ENCODE measurements at regions not wholly inside any gene's neighbourhood (a gene's known extent, or its start where the extent isn't known, plus 50 kb on each side); places are given as distances from the start of the nearest gene placed in this dataset.

DNA sequence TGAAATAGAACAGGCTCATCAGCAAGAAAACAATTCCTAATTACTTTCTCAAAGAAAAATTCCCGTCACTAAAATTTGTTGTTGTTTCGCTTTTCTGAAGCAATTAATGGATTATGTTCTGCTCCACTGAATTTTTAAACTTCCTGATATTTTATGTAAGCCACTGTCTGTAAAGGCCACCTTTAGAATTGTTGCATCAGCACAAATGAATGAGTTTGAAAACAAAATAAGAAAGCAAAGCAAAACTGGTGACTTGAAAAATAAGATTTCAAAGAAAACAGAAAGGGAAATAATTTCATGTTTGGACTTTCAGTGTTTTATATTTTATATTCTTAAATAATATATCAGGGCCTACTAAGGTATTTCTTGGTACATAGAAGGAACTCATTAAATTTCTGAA, 636.3 kb upstream of the TYRP1 start:
- TF ChIP-seq, protein P1, sequence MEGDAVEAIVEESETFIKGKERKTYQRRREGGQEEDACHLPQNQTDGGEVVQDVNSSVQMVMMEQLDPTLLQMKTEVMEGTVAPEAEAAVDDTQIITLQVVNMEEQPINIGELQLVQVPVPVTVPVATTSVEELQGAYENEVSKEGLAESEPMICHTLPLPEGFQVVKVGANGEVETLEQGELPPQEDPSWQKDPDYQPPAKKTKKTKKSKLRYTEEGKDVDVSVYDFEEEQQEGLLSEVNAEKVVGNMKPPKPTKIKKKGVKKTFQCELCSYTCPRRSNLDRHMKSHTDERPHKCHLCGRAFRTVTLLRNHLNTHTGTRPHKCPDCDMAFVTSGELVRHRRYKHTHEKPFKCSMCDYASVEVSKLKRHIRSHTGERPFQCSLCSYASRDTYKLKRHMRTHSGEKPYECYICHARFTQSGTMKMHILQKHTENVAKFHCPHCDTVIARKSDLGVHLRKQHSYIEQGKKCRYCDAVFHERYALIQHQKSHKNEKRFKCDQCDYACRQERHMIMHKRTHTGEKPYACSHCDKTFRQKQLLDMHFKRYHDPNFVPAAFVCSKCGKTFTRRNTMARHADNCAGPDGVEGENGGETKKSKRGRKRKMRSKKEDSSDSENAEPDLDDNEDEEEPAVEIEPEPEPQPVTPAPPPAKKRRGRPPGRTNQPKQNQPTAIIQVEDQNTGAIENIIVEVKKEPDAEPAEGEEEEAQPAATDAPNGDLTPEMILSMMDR (IDR thresholded peaks at IDR 0.05; ENCODE audit: insufficient read depth, low read depth, low read length, missing control alignments) = no peak

DNA sequence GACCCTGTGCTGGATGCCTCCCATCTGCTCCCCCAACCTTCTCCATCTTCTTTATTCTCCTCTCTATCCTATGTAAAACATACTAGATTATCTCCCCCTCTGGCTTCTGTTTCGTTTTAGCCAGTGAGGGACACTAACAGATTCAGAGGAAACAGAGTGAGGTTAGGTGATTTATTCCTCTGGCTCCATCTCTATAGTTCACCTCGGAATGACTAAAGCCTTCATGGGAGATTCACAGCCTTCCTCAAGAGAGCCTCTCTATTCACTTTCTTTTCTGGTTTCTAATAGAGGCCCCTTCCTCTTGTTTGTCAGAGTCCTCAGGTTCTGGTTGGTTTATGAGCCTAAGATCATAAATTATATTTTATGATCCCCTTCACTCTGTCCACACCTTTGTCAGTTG, 633.1 kb upstream of the TYRP1 start:
- no peak overlapping the region for H3K4me3 ChIP-seq (ENCODE audit: low read length)
- no peak for DNase-seq (ENCODE audit: low read depth)
- TF ChIP-seq, protein P1 (IDR thresholded peaks at IDR 0.05; ENCODE audit: insufficient read depth, low read depth, low read length, missing control alignments) = no peak

More for the DNA sequence above, 636.3 kb upstream of the TYRP1 start:
- H3K4me3 ChIP-seq (ENCODE audit: low read length) = no peak overlapping the region
- no peak for DNase-seq (ENCODE audit: low read depth)

DNA sequence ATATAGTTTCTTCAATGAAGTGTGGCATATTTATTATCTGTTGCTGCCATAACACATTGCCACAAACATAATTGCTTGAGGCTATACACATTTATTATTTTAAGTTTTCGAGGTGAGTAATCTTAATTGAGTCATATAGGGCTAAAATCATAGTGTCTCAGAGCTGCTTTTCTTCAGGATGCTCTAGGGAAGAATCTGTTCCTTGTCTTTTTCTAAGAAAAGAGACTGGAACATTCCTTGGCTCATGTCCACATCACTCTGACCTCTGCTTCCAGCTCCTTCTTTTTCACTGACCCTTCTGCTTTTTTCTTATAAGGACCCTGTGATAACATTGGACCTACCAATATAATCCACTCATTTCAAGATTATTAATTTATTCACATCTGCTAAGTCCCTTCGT, 632.4 kb upstream of the TYRP1 start:
- TF ChIP-seq, protein P1 (IDR thresholded peaks at IDR 0.05; ENCODE audit: insufficient read depth, low read depth, low read length, missing control alignments) = no peak
- H3K4me3 ChIP-seq (ENCODE audit: low read length) = no peak overlapping the region
- DNase-seq (ENCODE audit: low read depth) = no peak

DNA sequence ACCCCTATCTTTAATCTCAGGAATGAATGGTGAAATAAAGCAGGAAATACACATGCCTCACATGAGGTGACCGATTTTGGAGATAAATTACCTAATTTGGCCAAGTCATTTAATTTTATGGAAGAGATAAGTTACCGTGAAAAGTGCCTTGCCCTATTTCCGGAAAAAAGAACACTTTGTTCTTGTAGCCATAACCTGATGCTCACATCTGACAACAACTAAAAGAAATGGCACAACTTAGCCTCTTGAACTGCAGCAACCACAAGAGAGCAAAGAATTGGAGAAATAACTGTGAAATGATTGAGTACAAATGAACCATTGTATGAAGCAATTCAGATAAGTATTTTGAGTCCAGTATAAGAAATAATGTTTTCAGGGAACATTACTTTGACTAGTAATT, 628.1 kb upstream of the TYRP1 start:
- H3K4me3 ChIP-seq (ENCODE audit: low read length) = no peak overlapping the region
- TF ChIP-seq, protein P1 (IDR thresholded peaks at IDR 0.05; ENCODE audit: insufficient read depth, low read depth, low read length, missing control alignments) = no peak
- DNase-seq (ENCODE audit: low read depth) = no peak

DNA sequence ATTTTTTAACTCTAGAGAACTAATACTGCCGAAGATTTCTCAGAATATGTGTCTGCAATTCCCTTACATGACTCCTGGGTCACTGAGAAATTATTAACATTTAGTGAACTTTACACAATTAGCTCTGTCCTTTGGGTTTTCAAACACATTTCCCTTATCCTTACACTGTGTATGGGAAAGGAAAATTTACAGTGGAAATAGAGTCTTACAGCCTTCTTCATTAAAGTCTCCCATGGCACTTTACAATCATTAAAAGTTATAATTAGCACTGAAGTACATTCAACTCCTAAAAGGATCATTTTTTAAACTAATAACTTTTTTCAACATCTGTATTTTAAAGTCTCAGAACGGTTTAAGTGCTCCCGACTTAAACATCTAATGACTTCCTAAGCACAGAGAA, 627.5 kb upstream of the TYRP1 start:
- DNase-seq (ENCODE audit: low read depth) = no peak
- TF ChIP-seq, protein P1 (IDR thresholded peaks at IDR 0.05; ENCODE audit: insufficient read depth, low read depth, low read length, missing control alignments) = no peak
- no peak overlapping the region for H3K4me3 ChIP-seq (ENCODE audit: low read length)

DNA sequence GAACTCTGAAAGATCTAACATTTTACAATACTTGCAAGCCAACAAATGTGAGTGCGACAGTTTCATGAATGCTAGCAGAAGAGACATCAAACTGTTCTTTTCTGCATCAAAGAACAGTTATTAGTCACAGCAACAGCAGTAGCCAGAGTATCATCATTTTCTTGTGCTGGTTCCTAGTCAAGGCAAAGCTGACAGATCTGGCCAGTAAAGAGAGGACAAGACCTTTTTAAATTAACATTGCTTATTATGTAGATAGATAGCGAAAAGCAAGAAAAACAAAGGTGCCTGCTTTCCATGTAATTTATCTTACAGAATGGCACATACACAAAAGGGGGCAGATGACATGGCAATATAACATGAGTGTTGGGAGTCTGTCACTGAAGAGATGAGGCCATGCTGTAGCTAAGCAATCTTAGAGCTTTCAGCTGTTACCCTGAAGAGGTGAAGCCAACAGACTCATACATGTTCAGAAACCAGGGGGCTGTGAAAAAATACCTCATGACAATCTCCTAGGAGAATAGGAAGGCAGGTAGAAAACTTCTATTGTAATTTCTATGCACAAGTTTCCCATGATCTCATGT, 626.6 kb upstream of the TYRP1 start:
- no peak overlapping the region for H3K4me3 ChIP-seq (ENCODE audit: low read length)
- DNase-seq (ENCODE audit: low read depth) = no peak
- TF ChIP-seq, protein P1 (IDR thresholded peaks at IDR 0.05; ENCODE audit: insufficient read depth, low read depth, low read length, missing control alignments) = no peak

DNA sequence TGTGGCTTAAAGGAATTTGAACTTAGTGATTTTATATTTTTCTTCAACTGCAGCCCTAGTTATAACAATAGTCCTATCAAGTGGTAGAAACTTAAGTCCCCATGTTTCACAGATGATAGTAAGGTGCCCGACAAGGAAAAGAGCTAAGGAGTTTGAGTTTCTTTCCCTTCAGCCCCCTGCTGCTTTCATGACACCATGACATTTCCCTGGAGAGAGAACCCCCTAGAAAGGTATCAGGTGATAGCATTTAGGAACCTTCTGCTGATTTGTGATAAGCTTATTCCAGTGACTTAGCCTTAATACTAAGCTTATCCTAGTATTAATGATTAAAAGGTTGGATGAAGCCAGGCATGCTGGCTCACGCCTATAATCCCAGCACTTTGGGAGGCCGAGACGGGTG, 623.8 kb upstream of the TYRP1 start:
- TF ChIP-seq, protein P1 (IDR thresholded peaks at IDR 0.05; ENCODE audit: insufficient read depth, low read depth, low read length, missing control alignments) = no peak
- no peak overlapping the region for H3K4me3 ChIP-seq (ENCODE audit: low read length)
- DNase-seq (ENCODE audit: low read depth) = no peak
